Prostate gland (tissue), 2 donors: ENCODE measurements at regions not wholly inside any gene's neighbourhood (a gene's known extent, or its start where the extent isn't known, plus 50 kb on each side); places are given as distances from the start of the nearest gene placed in this dataset.

Experiments used
- POLR2A ChIP-seq: fragments of 450-650 bp; IDR thresholded peaks from one replicate; pipeline ENCODE4 v1.6.1; 2016; ENCODE audit warnings: antibody characterized with exemption, mild to moderate bottlenecking
- POLR2AphosphoS5 ChIP-seq: sonication (generic); formaldehyde crosslinking; IDR thresholded peaks from one replicate; pipeline ENCODE4 v1.6.1; 2017; ENCODE audit warnings: antibody characterized with exemption
- TF ChIP-seq, protein P1 (sequence below), 4 experiments: fragments of 200-600 bp in 2 of 4; fragments of 450-650 bp in 2 of 4; sonication (generic) in 2 of 4; IDR thresholded peaks; 1 replicate in 3 of 4; 2 replicates in 1 of 4; pipeline ENCODE4 v1.5.1; 2016 to 2019; ENCODE audit warnings: antibody characterized with exemption in 4 of 4, mild to moderate bottlenecking in 2 of 4, moderate library complexity in 2 of 4

DNA sequence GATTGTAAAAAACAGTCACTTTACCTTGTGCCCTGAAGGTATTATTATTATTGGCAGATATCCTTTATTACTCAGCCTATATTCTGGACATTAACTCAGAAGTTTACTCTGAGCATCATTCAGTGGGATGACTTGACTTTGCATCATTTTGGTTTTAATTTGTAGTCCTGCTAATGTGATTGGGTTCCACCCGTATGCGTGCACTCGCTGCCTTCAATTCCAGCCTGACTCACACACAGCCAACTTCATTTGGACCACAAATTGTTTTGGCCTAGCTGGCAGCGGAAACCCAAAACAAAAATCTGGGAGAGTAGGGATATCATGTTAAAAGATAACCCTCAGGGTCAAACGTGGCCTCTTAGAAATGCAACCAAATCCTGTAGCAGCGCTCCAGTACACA lies 704.4 kb upstream of the SLC35B3 start:
- TF ChIP-seq, protein P1, sequence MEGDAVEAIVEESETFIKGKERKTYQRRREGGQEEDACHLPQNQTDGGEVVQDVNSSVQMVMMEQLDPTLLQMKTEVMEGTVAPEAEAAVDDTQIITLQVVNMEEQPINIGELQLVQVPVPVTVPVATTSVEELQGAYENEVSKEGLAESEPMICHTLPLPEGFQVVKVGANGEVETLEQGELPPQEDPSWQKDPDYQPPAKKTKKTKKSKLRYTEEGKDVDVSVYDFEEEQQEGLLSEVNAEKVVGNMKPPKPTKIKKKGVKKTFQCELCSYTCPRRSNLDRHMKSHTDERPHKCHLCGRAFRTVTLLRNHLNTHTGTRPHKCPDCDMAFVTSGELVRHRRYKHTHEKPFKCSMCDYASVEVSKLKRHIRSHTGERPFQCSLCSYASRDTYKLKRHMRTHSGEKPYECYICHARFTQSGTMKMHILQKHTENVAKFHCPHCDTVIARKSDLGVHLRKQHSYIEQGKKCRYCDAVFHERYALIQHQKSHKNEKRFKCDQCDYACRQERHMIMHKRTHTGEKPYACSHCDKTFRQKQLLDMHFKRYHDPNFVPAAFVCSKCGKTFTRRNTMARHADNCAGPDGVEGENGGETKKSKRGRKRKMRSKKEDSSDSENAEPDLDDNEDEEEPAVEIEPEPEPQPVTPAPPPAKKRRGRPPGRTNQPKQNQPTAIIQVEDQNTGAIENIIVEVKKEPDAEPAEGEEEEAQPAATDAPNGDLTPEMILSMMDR (IDR thresholded peaks at IDR 0.05) = no peak
- TF ChIP-seq POLR2AphosphoS5 = no peak
- no peak for TF ChIP-seq POLR2A
